Transverse colon (tissue), 4 donors: ENCODE measurements at regions not wholly inside any gene's neighbourhood (a gene's known extent, or its start where the extent isn't known, plus 50 kb on each side); places are given as distances from the start of the nearest gene placed in this dataset.
"Not testable (repeated sequence)": the region's sequence is repeated elsewhere in the genome, so short reads cannot be mapped to it uniquely, and the experiment has no call there.

ENCODE experiments used
- DNase-seq: peaks from one replicate; pipeline ENCODE4 v3.0.0-alpha.2; 2019
- H3K27ac ChIP-seq, 4 donors: fragments of 200-600 bp; sonication (generic); 2 replicates each; pipeline ENCODE4 v1.5.1; 2016 to 2018; ENCODE audit warnings: inconsistent platforms in 4 of 4
- H3K27me3 ChIP-seq: fragments of 200-600 bp; sonication (generic); 2 replicates; pipeline ENCODE4 v1.5.1; 2017; ENCODE audit warnings: inconsistent platforms
- H3K36me3 ChIP-seq, 4 donors: fragments of 200-600 bp; sonication (generic); 2 replicates each; pipeline ENCODE4 v1.5.1; 2017 to 2019; ENCODE audit warnings: inconsistent platforms in 4 of 4
- H3K4me1 ChIP-seq, 4 donors: fragments of 200-600 bp; sonication (generic); 2 replicates each; pipeline ENCODE4 v1.5.1; 2017 to 2020; ENCODE audit warnings: inconsistent platforms in 4 of 4
- H3K4me3 ChIP-seq, 4 donors: fragments of 200-600 bp; sonication (generic); 1 replicate in 1 of 4; 2 replicates in 3 of 4; pipeline versions ENCODE4 v1.5.1 to v1.6.1; 2017 to 2019; ENCODE audit warnings: inconsistent platforms in 4 of 4
- H3K9me3 ChIP-seq, 2 donors: fragments of 200-600 bp; sonication (generic); 2 replicates each; pipeline ENCODE4 v1.5.1; 2017 to 2019; ENCODE audit warnings: inconsistent platforms in 2 of 2
- EP300 ChIP-seq: sonication (generic); formaldehyde crosslinking; IDR thresholded peaks from one replicate; pipeline ENCODE4 v1.6.1; 2017; ENCODE audit warnings: antibody characterized with exemption, low read depth
- POLR2A ChIP-seq: fragments of 450-650 bp; IDR thresholded peaks from one replicate; pipeline ENCODE4 v1.6.1; 2016; ENCODE audit warnings: antibody characterized with exemption, mild to moderate bottlenecking, moderate library complexity
- POLR2AphosphoS5 ChIP-seq, 3 donors: sonication (generic); formaldehyde crosslinking; IDR thresholded peaks; one replicate each; pipeline ENCODE4 v1.6.1; 2016; ENCODE audit warnings: antibody characterized with exemption in 3 of 3
- WGBS, 2 donors: methylation state at CpG; one replicate each; pipeline ENCODE4 v1.1.5; 2018; ENCODE audit warnings: low coverage in 1 of 2; 5-methylcytosine and 5-hydroxymethylcytosine counted together
- in situ Hi-C, 4 donors: fragments of 200-750 bp; cut with MboI; loops; one replicate each; pipeline versions ENCODE4 v1.15.0 to v1.15.1; 2017; ENCODE audit warnings: low sequenced_read_pairs in 3 of 4, low pct_ligation_motif_present in 1 of 4, low pct_unique_long_range_greater_than_20kb in 1 of 4
- intact Hi-C: fragments of 100-400 bp; cut with DNase I; formaldehyde crosslinking; loops from one replicate; pipeline ENCODE4 v1.15.1; 2023; ENCODE audit warnings: low total_unique reads
- TF ChIP-seq, protein P1 (sequence below), 5 experiments: fragments of 200-600 bp in 3 of 5; fragments of 450-650 bp in 2 of 5; sonication (generic) in 3 of 5; IDR thresholded peaks; 1 replicate in 2 of 5; 2 replicates in 3 of 5; pipeline ENCODE4 v1.5.1; 2016 to 2017; ENCODE audit warnings: antibody characterized with exemption in 5 of 5, inconsistent platforms in 3 of 5, mild to moderate bottlenecking in 2 of 5, moderate library complexity in 1 of 5

DNA sequence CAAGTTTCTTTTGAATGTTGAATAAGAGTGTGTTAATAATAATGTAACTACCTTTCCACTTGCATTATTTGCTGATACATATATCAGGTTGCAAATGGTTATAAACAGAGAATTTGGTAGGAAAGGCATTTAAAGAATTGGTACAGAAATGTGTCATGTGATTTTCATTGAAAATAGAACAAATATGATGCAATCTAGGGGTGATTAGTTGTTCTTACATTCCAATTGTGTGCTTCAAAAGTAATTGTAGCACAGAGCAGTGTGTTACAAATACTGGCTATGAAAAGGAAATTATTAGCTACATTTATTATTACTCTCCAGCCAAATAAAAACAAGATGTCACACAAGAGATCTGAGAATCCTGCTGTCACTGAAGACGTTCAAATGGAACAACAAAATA lies 61.8 kb upstream of the PRDM9 start:
- intact Hi-C loops (no loop called here), in situ Hi-C loops (no loop called here)
- Histone ChIP-seq H3K4me3 (no peak overlapping the region), H3K27me3 (no peaks in the 10 kb centered on the region), H3K9me3 (peaks cover 0 to 4% of the 10 kb centered on the region in 2 donors), H3K4me1 (no peaks in the 10 kb centered on the region), H3K27ac (no peak overlapping the region), H3K36me3 (no peaks in the 10 kb centered on the region)
- no peak for DNase-seq
- TF ChIP-seq, protein P1, sequence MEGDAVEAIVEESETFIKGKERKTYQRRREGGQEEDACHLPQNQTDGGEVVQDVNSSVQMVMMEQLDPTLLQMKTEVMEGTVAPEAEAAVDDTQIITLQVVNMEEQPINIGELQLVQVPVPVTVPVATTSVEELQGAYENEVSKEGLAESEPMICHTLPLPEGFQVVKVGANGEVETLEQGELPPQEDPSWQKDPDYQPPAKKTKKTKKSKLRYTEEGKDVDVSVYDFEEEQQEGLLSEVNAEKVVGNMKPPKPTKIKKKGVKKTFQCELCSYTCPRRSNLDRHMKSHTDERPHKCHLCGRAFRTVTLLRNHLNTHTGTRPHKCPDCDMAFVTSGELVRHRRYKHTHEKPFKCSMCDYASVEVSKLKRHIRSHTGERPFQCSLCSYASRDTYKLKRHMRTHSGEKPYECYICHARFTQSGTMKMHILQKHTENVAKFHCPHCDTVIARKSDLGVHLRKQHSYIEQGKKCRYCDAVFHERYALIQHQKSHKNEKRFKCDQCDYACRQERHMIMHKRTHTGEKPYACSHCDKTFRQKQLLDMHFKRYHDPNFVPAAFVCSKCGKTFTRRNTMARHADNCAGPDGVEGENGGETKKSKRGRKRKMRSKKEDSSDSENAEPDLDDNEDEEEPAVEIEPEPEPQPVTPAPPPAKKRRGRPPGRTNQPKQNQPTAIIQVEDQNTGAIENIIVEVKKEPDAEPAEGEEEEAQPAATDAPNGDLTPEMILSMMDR (IDR thresholded peaks at IDR 0.05): no peak
- TF ChIP-seq EP300: no peak
- no peak for TF ChIP-seq POLR2A
- no peak for TF ChIP-seq POLR2AphosphoS5 (IDR thresholded peaks at IDR 0.05)
- WGBS, 2 donors: 71 to 78% methylated on average over 1 of the region's 1 CpG

DNA sequence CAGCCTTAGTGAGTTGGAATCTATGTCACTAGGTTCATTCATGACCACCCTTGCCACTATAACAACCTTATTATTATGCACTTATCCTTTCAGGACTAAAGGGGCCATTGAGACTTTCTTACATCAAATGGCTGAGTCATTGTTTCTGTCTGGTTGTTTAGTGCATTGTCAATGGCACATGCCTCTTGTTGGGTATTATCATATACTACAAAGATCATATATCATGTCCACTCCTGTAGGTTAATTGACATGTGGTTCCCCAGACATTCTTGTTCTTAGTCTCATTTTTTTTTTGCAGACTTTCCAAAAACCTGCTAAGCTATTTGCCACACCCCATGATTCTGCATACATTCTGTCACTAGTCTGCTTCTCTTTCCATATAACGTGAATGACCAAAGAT lies 66.7 kb upstream of the PRDM9 start:
- Histone ChIP-seq H3K27ac (no peak overlapping the region), H3K4me1 (no peaks in the 10 kb centered on the region), H3K4me3 (no peak overlapping the region), H3K36me3 (no peaks in the 10 kb centered on the region), H3K9me3 (peaks cover 0 to 4% of the 10 kb centered on the region in 2 donors), H3K27me3 (no peaks in the 10 kb centered on the region)
- in situ Hi-C loops: no loop called here
- DNase-seq: no peak
- no peak for TF ChIP-seq EP300
- no peak for TF ChIP-seq POLR2AphosphoS5 (IDR thresholded peaks at IDR 0.05)
- TF ChIP-seq POLR2A: no peak
- TF ChIP-seq, protein P1 (IDR thresholded peaks at IDR 0.05): no peak
- intact Hi-C loops: no loop called here
- 81 to 100% methylated on average over 1 of the region's 1 CpG for WGBS, 2 donors

DNA sequence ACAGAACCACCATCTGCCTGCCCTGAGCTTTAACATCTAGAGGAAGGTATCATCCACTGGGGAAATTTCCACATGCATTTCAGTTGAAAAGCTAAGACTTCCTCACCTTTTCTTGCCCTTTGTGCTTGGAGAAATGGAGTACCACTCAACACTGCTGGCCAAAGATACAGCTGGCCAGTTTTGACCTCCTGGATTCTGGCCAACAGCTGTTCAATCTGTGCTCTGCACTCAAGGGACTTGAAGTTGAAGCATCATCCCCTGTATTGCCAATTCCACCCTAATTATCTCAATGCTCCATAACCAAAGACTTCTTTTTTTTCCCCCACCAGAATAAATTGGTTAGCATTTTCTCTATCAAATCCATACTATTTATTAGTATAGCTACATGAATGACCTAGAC lies 70.4 kb upstream of the PRDM9 start:
- no peak for DNase-seq
- Histone ChIP-seq H3K27me3 (no peaks in the 10 kb centered on the region), H3K4me1 (no peaks in the 10 kb centered on the region), H3K36me3 (no peaks in the 10 kb centered on the region), H3K9me3 (no peaks in the 10 kb centered on the region), H3K27ac (no peak overlapping the region), H3K4me3 (no peak overlapping the region)
- no peak for TF ChIP-seq EP300
- TF ChIP-seq POLR2AphosphoS5 (IDR thresholded peaks at IDR 0.05): no peak
- no peak for TF ChIP-seq POLR2A
- TF ChIP-seq, protein P1 (IDR thresholded peaks at IDR 0.05): no peak
- in situ Hi-C loops (no loop called here), intact Hi-C loops (no loop called here)

DNA sequence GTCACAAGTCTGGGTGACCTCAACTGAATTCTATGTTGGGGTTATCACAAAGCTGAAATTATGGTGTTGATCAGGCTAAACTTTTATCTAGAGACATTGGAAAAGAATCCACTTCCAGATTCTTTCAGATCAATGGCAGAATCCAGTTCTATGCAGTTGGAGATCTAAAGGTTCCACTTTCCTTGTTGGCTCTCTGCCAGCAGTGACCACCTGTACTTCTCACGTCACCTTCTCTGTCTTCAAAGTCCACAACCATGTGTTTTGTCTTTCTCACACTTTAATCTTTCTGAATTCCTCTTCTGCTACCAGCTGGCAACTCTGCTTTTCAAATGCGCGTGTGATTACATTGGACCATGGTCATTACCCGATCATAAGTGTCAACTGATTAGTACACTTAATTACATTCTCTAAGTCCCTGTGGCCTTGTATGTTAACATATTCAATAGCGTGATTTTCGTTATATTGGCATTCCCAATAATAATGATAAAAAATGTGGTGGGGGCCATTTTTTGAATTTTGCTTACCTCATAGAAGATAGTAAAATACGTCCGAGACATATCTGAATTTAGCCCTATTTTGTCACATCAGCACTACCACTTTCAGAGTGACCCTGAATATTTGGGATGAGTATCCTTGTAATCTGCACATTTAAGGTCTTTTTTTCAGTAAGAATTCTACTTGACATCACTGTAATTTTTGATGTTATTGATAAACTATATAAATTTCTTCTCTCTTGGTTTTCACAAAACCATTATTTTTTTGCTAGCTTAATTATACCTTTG lies 73.7 kb upstream of the PRDM9 start:
- 87% methylated on average over 8 of the region's 8 CpGs for WGBS, 2 donors
- no peak overlapping the region for H3K27ac ChIP-seq
- no peak overlapping the region for H3K4me3 ChIP-seq
- no peaks in the 10 kb centered on the region for H3K9me3 ChIP-seq
- no peaks in the 10 kb centered on the region for H3K27me3 ChIP-seq
- no peak for DNase-seq
- intact Hi-C loops (no loop called here), in situ Hi-C loops (no loop called here)
- TF ChIP-seq EP300: no peak
- H3K4me1 ChIP-seq: no peaks in the 10 kb centered on the region
- no peaks in the 10 kb centered on the region for H3K36me3 ChIP-seq

DNA sequence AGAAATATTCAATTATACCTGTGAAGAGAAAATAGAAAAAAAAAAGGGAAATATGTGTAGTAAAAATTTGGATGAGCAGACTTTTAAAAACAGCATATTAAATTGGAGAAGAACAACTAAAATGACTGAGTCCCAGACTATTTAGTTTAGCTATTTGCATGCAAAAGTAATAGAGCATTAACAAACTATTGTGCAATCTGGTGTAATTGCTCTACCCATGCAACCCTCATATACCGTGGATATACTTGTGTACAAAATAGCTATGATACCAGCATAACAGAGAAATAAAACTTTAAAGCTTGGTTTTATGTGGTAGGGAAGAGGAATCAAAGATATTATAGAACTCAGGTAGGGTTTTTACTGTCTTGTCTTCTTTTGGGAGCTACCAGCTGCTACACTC lies 78.7 kb upstream of the PRDM9 start:
- Histone ChIP-seq H3K9me3 (no peaks in the 10 kb centered on the region), H3K4me1 (no peaks in the 10 kb centered on the region), H3K27me3 (no peaks in the 10 kb centered on the region), H3K27ac (no peak overlapping the region), H3K36me3 (no peaks in the 10 kb centered on the region), H3K4me3 (no peak overlapping the region)
- in situ Hi-C loops (no loop called here), intact Hi-C loops (no loop called here)
- WGBS, 2 donors: 50 to 58% methylated on average over 1 of the region's 1 CpG
- TF ChIP-seq, protein P1 (IDR thresholded peaks at IDR 0.05): no peak
- TF ChIP-seq POLR2A: no peak
- no peak for TF ChIP-seq POLR2AphosphoS5 (IDR thresholded peaks at IDR 0.05)
- TF ChIP-seq EP300: no peak
- DNase-seq: no peak

DNA sequence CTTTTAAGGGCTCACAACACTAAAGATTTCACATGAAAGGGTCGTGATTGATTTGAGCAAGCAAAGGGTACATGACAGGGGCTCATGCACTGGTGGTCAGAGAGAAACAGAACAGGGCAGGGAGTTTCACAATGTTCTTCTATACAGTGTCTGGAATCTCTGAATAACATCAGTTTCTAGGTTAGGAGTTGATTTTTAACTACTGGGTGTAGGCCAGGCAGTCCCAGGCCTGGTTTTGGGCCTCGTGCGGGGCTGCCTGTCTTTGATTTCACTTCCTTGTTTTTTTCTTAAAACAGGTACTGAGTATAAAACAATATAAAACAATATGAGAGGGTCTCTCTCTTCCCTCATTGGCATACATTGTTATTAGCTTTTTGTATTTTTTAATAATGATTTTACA lies 87.2 kb upstream of the PRDM9 start:
- H3K4me1 ChIP-seq, in situ Hi-C loops, DNase-seq, H3K36me3 ChIP-seq, H3K4me3 ChIP-seq, intact Hi-C loops, H3K27me3 ChIP-seq, H3K9me3 ChIP-seq, H3K27ac ChIP-seq: not testable (repeated sequence)
- WGBS, 2 donors: 79 to 84% methylated on average over 3 of the region's 3 CpGs
